ENCODE measurements at regions not wholly inside any gene's neighbourhood (a gene's known extent, or its start where the extent isn't known, plus 50 kb on each side); places are given as distances from the start of the nearest gene placed in this dataset.

DNA sequence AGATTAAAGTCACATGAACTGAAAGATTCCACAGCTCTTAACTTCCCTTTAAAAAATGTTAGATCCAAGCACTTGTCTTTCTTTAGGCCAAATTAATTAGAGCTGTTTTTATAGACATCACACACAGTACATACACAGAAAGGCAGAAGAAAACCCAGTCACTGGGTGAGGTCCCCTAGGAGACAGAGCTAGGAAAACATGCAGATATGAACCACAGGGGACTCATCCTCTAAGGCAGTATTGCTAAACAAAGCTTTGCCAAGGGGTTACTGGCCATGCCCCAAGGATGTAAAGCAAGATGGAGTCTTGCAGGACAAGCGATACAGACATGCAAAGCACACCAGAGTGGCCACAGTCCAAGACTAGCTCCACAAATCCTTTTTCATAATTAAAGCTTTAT lies 227.0 kb downstream of the SEMA6A start:
- Histone ChIP-seq H4K20me1 (ENCODE audit: insufficient read depth, low read length, poor library complexity, severe bottlenecking) (no peaks in the 10 kb centered on the region), H3K36me3 (ENCODE audit: insufficient read depth, low read length) (no peaks in the 10 kb centered on the region), H3K4me1 (ENCODE audit: insufficient read depth, low read length, poor library complexity, severe bottlenecking) (no peaks in the 10 kb centered on the region), H3K9ac (ENCODE audit: low read depth, low read length, poor library complexity, severe bottlenecking) (no peak overlapping the region), H3K27me3 (ENCODE audit: insufficient read depth, low read length, poor library complexity, severe bottlenecking) (no peaks in the 10 kb centered on the region), H3K9me3 (ENCODE audit: insufficient read depth, low read depth, low read length) (no peaks in the 10 kb centered on the region), H3K4me3 (ENCODE audit: low read length, poor library complexity, severe bottlenecking) (no peak overlapping the region), H3F3A (ENCODE audit: low read depth) (no peaks in the 10 kb centered on the region), H3K9me2 (replicated peaks; ENCODE audit: low read depth, low read length) (no peaks in the 10 kb centered on the region), H3K4me2 (ENCODE audit: low read depth, low read length, poor library complexity, severe bottlenecking) (no peak overlapping the region), H2AFZ (ENCODE audit: low read length) (no peak overlapping the region), H3K79me2 (ENCODE audit: insufficient read depth, low read length) (no peaks in the 10 kb centered on the region)
- TF ChIP-seq, protein P1, sequence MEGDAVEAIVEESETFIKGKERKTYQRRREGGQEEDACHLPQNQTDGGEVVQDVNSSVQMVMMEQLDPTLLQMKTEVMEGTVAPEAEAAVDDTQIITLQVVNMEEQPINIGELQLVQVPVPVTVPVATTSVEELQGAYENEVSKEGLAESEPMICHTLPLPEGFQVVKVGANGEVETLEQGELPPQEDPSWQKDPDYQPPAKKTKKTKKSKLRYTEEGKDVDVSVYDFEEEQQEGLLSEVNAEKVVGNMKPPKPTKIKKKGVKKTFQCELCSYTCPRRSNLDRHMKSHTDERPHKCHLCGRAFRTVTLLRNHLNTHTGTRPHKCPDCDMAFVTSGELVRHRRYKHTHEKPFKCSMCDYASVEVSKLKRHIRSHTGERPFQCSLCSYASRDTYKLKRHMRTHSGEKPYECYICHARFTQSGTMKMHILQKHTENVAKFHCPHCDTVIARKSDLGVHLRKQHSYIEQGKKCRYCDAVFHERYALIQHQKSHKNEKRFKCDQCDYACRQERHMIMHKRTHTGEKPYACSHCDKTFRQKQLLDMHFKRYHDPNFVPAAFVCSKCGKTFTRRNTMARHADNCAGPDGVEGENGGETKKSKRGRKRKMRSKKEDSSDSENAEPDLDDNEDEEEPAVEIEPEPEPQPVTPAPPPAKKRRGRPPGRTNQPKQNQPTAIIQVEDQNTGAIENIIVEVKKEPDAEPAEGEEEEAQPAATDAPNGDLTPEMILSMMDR (conservative IDR thresholded peaks at IDR 0.05; ENCODE audit: low read length), result no peak
- TF ChIP-seq EZH2phosphoT487 (IDR thresholded peaks at IDR 0.05; ENCODE audit: borderline replicate concordance), result no peak

GRCh38 chr5:116343961-116344360 lies 230.7 kb downstream of the SEMA6A start:
- Histone ChIP-seq H3F3A (ENCODE audit: low read depth) (no peaks in the 10 kb centered on the region), H3K9me2 (replicated peaks; ENCODE audit: low read depth, low read length) (no peaks in the 10 kb centered on the region), H3K27me3 (ENCODE audit: insufficient read depth, low read length, poor library complexity, severe bottlenecking) (no peaks in the 10 kb centered on the region), H4K20me1 (ENCODE audit: insufficient read depth, low read length, poor library complexity, severe bottlenecking) (no peaks in the 10 kb centered on the region), H2AFZ (ENCODE audit: low read length) (no peak overlapping the region), H3K9me3 (ENCODE audit: insufficient read depth, low read depth, low read length) (no peaks in the 10 kb centered on the region), H3K4me3 (ENCODE audit: low read length, poor library complexity, severe bottlenecking) (no peak overlapping the region), H3K9ac (ENCODE audit: low read depth, low read length, poor library complexity, severe bottlenecking) (no peak overlapping the region), H3K79me2 (ENCODE audit: insufficient read depth, low read length) (no peaks in the 10 kb centered on the region), H3K4me2 (ENCODE audit: low read depth, low read length, poor library complexity, severe bottlenecking) (no peak overlapping the region), H3K4me1 (ENCODE audit: insufficient read depth, low read length, poor library complexity, severe bottlenecking) (no peaks in the 10 kb centered on the region), H3K36me3 (ENCODE audit: insufficient read depth, low read length) (no peaks in the 10 kb centered on the region)
- no peak for TF ChIP-seq EZH2phosphoT487 (IDR thresholded peaks at IDR 0.05; ENCODE audit: borderline replicate concordance)
- TF ChIP-seq, protein P1 (conservative IDR thresholded peaks at IDR 0.05; ENCODE audit: low read length), result no peak

Measured in Loucy (cell line).